ENCODE measurements at regions not wholly inside any gene's neighbourhood (a gene's known extent, or its start where the extent isn't known, plus 50 kb on each side); places are given as distances from the start of the nearest gene placed in this dataset.

DNA sequence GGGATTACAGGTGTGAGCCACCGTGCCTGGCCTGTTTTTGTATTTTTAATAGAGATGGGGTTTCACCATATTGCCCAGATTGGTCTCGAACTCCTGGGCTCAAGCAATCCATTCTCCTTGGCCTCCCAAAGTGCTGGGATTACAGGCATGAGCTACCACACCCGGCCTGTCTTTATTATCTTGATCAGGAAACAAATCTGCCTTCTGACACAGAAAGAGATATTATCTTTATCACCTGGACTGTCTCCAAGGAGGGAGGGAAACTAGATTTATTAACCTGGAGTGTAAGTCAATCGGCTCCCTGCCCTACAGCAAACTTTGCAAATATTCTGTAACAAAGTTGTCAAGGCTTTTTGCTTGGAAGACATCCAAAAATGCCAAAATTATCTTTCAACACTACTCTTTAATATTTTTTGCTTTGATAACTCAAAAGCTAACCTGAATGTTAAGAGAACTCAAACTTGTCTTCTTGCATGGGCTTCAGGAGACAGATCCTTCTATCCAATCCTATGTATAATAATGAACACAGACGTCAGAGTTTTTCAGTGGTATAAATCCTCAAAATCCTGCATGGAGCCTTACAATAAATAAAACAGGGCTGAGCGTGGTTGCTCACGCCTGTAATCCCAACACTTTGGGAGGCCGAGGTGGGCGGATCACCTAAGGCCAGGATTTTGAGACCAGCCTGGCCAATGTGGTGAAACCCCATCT is 85.0 kb upstream of the LOC128125822 start:
- Histone ChIP-seq H3K36me3 (ENCODE audit: low read depth) (no peaks in the 10 kb centered on the region), H3K4me1 (ENCODE audit: low read depth) (peaks cover 4% of the 10 kb centered on the region), H3K4me3 (no peak overlapping the region), H3K9me3 (no peaks in the 10 kb centered on the region)
- ATAC-seq = peak; percentile 98
- intact Hi-C loops (cut with DNase I, micrococcal nuclease) = no loop called here
- TF ChIP-seq, protein P1, sequence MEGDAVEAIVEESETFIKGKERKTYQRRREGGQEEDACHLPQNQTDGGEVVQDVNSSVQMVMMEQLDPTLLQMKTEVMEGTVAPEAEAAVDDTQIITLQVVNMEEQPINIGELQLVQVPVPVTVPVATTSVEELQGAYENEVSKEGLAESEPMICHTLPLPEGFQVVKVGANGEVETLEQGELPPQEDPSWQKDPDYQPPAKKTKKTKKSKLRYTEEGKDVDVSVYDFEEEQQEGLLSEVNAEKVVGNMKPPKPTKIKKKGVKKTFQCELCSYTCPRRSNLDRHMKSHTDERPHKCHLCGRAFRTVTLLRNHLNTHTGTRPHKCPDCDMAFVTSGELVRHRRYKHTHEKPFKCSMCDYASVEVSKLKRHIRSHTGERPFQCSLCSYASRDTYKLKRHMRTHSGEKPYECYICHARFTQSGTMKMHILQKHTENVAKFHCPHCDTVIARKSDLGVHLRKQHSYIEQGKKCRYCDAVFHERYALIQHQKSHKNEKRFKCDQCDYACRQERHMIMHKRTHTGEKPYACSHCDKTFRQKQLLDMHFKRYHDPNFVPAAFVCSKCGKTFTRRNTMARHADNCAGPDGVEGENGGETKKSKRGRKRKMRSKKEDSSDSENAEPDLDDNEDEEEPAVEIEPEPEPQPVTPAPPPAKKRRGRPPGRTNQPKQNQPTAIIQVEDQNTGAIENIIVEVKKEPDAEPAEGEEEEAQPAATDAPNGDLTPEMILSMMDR (IDR thresholded peaks at IDR 0.05) = no peak
- peak in 1 of 3 donors; percentile 77 for DNase-seq

DNA sequence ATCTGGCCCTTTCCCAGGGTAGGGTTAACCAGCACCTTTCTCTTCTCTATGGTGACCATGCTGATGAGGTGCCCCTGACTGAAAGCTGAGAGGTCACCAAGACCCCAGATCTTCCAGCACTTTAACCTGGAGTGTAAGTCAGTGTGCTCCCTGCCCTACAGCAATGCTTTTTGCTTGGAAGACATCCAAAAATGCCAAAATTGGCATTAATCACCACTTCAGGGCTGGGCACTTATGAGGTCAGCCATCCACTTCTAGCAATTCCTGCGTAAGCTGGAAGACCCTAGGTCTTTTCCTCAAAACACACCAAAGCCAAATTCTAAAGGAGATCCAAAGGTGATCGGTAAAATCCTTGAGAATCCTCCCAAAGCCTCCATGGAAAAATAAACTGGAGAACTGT is 81.2 kb upstream of the LOC128125822 start:
- intact Hi-C loops (cut with DNase I, micrococcal nuclease) = no loop called here
- TF ChIP-seq, protein P1 (IDR thresholded peaks at IDR 0.05) = no peak
- ATAC-seq = no peak

DNA sequence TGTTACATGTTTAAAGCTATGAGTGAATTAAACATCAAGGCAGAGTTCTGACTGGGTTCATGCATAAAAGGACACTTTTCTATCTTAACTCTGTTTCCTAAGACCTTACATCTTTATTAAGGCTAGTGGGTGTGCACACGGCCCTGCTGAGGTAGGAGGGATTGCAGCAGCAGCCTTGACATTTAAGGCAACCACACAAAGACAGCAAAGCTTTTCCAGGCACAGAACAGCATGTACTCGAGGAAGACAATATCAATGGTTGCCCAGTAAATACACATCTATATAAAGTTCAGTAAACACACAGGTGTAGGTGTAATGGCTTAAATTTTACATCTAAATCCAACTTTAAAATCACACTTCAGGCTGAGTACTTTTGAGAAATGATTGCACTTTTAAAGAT is 79.8 kb upstream of the LOC128125822 start:
- Histone ChIP-seq H3K36me3 (ENCODE audit: low read depth) (no peaks in the 10 kb centered on the region), H3K9me3 (no peaks in the 10 kb centered on the region), H3K4me1 (ENCODE audit: low read depth) (peaks cover 6% of the 10 kb centered on the region), H3K4me3 (no peak overlapping the region)
- intact Hi-C loops (cut with DNase I, micrococcal nuclease) = no loop called here
- TF ChIP-seq, protein P1 (IDR thresholded peaks at IDR 0.05) = no peak
- DNase-seq (peak in 1 of 3 donors; percentile 44), ATAC-seq (peak; percentile 65)

More for the DNA sequence above, 81.2 kb upstream of the LOC128125822 start:
- no peaks in the 10 kb centered on the region for H3K9me3 ChIP-seq
- no peak for DNase-seq
- no peak overlapping the region for H3K4me3 ChIP-seq
- no peaks in the 10 kb centered on the region for H3K36me3 ChIP-seq (ENCODE audit: low read depth)
- peaks cover 4% of the 10 kb centered on the region for H3K4me1 ChIP-seq (ENCODE audit: low read depth)

DNA sequence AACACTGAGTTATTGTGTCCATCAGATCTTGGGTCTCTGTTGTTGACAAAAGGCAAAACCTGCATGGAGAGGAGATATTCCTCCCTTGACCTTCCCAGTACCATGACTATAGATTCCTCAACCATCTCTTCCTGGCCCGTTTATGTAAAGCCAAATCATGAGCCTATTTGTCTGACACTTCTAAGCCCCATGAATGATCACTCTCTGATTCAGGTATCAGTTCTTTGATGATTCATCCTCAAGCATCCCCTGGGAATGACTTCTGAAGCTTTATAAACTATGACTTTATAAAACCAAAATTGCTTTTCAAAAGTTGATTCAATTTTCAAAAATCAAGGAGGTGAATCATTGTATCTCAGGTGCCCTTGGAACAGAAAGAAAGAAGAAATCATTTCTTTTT is 78.7 kb upstream of the LOC128125822 start:
- H3K9me3 ChIP-seq = no peaks in the 10 kb centered on the region
- ATAC-seq (no peak), DNase-seq (no peak)
- H3K4me1 ChIP-seq (ENCODE audit: low read depth) = peaks cover 9% of the 10 kb centered on the region
- TF ChIP-seq, protein P1 (IDR thresholded peaks at IDR 0.05) = no peak
- H3K4me3 ChIP-seq = no peak overlapping the region
- intact Hi-C loops (cut with DNase I, micrococcal nuclease) = no loop called here
- H3K36me3 ChIP-seq (ENCODE audit: low read depth) = no peaks in the 10 kb centered on the region

DNA sequence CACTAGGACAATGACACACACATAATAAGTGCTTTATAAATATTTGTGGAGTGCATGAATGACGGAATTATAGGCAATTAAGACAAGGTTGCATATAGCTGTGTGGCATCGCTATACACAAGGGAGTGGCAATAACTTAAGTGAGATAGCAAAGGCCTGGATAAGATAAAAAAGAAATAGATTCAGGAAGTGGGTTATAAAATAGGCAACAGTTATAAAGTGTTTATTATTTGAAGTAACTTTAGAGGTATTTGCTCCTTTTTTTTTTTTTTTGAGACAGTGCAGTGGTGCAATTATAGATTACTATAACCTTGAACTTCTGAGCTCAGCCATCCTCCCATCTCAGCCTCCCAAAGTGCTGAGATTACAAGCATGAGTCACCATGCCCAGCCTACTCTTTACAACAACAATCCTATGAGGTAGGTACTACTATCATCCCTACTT is 75.9 kb upstream of the LOC128125822 start:
- DNase-seq (peak in 1 of 3 donors; percentile 79), ATAC-seq (peak; percentile 92)
- no peak overlapping the region for H3K4me3 ChIP-seq

More for the DNA sequence above, 75.9 kb upstream of the LOC128125822 start:
- H3K4me1 ChIP-seq (ENCODE audit: low read depth) = peaks cover 14% of the 10 kb centered on the region
- intact Hi-C loops (cut with DNase I, micrococcal nuclease) = no loop called here
- H3K9me3 ChIP-seq = no peaks in the 10 kb centered on the region
- H3K36me3 ChIP-seq (ENCODE audit: low read depth) = no peaks in the 10 kb centered on the region
- TF ChIP-seq, protein P1 (IDR thresholded peaks at IDR 0.05) = no peak
